ENCODE measurements at regions not wholly inside any gene's neighbourhood (a gene's known extent, or its start where the extent isn't known, plus 50 kb on each side); places are given as distances from the start of the nearest gene placed in this dataset.

GRCh38 chr3:26984416-26985390 is 362.1 kb downstream of the LRRC3B start:
- Histone ChIP-seq H3K36me3 (ENCODE audit: control insufficient read depth, insufficient read depth, low read length) (no peaks in the 10 kb centered on the region), H3K9me3 (ENCODE audit: control insufficient read depth, insufficient read depth, low read length) (peaks cover 2% of the 10 kb centered on the region; the same call in 1 of the 2 replicates), H3K4me3 (ENCODE audit: insufficient read depth, low read depth, low read length) (no peak overlapping the region), H3K14ac (replicated peaks; ENCODE audit: low read depth, low read length) (no peak overlapping the region), H3K27me3 (ENCODE audit: control insufficient read depth, insufficient read depth, low read length) (no peaks in the 10 kb centered on the region), H2AK5ac (ENCODE audit: low read depth, low read length) (no peak overlapping the region), H4K8ac (ENCODE audit: low read depth in 2 of 2, low read length in 2 of 2) (no peak overlapping the region), H2BK15ac (ENCODE audit: low read depth, low read length) (no peak overlapping the region), H4K91ac (ENCODE audit: insufficient read depth, low read depth, low read length) (no peak overlapping the region), H3K9ac (ENCODE audit: low read depth, low read length) (no peak overlapping the region), H3K4ac (ENCODE audit: low read depth, low read length) (no peak overlapping the region), H2BK5ac (ENCODE audit: low read depth, low read length, poor library complexity, severe bottlenecking) (no peak overlapping the region), H3K27ac (ENCODE audit: insufficient read depth, low read length) (no peak overlapping the region), H2BK120ac (ENCODE audit: low read depth, low read length) (no peak overlapping the region), H3K4me2 (ENCODE audit: low read depth, low read length) (no peak overlapping the region), H3K18ac (ENCODE audit: low read depth, low read length) (no peak overlapping the region), H2BK20ac (ENCODE audit: low read depth, low read length) (no peak overlapping the region), H3K4me1 (ENCODE audit: control insufficient read depth, insufficient read depth, low read length) (no peaks in the 10 kb centered on the region), H3K79me1 (ENCODE audit: low read depth in 1 of 2, low read length in 2 of 2) (no peaks in the 10 kb centered on the region), H3K9me1 (ENCODE audit: insufficient read depth, low read length) (no peaks in the 10 kb centered on the region), H2AK9ac (replicated peaks; ENCODE audit: low read depth, low read length, poor library complexity) (no peak overlapping the region), H2AFZ (replicated peaks; ENCODE audit: low read length, poor library complexity) (no peak overlapping the region), H3K56ac (ENCODE audit: extremely low read depth, insufficient read depth, low read length) (no peak overlapping the region), H4K20me1 (ENCODE audit: insufficient read depth, low read length) (no peaks in the 10 kb centered on the region), H4K5ac (ENCODE audit: low read depth, low read length) (no peak overlapping the region), H3K23ac (ENCODE audit: low read depth, low read length) (no peak overlapping the region)
- in situ Hi-C loops (cut with MboI; ENCODE audit: low sequenced_read_pairs) (no loop called here), dilution Hi-C loops (cut with HindIII; ENCODE audit: low sequenced_read_pairs, unreplicated experiment) (no loop called here), intact Hi-C loops (cut with micrococcal nuclease) (no loop called here)
- BruUV-seq (replicated peaks): no TSS peak
- ChIA-PET CTCF (no interaction called here), POLR2A (ENCODE audit: unreplicated experiment) (no interaction called here)
- DNase-seq: no peak
- no CpG with 5 or more reads among the region's 4 CpGs for WGBS, 2 experiments (ENCODE audit: extremely low coverage in 2 of 2, insufficient read length in 1 of 2)
- TF ChIP-seq MAFK (IDR thresholded peaks at IDR 0.05; ENCODE audit: low read depth, low read length): no peak
- TF ChIP-seq CEBPB (IDR thresholded peaks at IDR 0.05; ENCODE audit: low read depth, low read length): no peak
- no peak for TF ChIP-seq SMC3 (IDR thresholded peaks at IDR 0.05; ENCODE audit: low read depth, low read length)
- no peak for TF ChIP-seq CHD1 (IDR thresholded peaks at IDR 0.05; ENCODE audit: low read depth, low read length)
- no peak for TF ChIP-seq MXI1 (IDR thresholded peaks at IDR 0.05; ENCODE audit: borderline replicate concordance, low read depth, low read length)
- TF ChIP-seq RAD21 (IDR thresholded peaks at IDR 0.05; ENCODE audit: low read length): no peak
- no peak for ATAC-seq (ENCODE audit: low read depth)

All from IMR-90 (cell line).